ENCODE measurements at regions not wholly inside any gene's neighbourhood (a gene's known extent, or its start where the extent isn't known, plus 50 kb on each side); places are given as distances from the start of the nearest gene placed in this dataset.

DNA sequence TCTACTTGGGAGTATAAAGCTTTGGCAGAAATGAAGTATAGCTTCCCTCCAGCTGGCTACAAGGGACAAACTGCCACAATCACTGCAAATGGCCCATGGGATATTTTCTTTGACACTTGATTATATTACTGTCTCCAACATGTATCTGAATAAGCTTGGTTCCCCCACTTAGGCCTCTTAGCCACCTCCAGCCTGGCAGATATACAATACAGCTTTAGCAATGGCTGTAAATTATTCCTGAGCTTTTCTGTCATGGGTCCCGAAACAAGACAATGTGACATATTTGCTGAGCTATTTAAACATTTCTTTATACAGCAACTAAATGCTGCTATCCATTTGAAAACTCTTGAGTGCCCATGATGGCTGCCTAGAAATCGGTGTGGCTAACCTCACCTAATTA lies 406.2 kb downstream of the SUCLG1 start:
- Histone ChIP-seq H3K9me3 (ENCODE audit: control insufficient read depth in 4 of 4, insufficient read depth in 3 of 4, low read length in 3 of 4) (no peaks in the 10 kb centered on the region), H3K9ac (ENCODE audit: insufficient read depth in 1 of 2, low read length in 2 of 2) (no peak overlapping the region), H3K4me1 (ENCODE audit: control insufficient read depth in 5 of 5, insufficient read depth in 5 of 5, low read length in 5 of 5) (no peaks in the 10 kb centered on the region), H3K4me3 (no peak overlapping the region), H3K27ac (ENCODE audit: low read depth in 1 of 2, low read length in 1 of 2) (no peak overlapping the region), H3K27me3 (ENCODE audit: control insufficient read depth in 3 of 3, insufficient read depth in 3 of 3, low read length in 2 of 3) (no peaks in the 10 kb centered on the region), H3K36me3 (ENCODE audit: control insufficient read depth in 4 of 4, insufficient read depth in 4 of 4, low read length in 4 of 4) (no peaks in the 10 kb centered on the region)
- TF ChIP-seq, protein P1, sequence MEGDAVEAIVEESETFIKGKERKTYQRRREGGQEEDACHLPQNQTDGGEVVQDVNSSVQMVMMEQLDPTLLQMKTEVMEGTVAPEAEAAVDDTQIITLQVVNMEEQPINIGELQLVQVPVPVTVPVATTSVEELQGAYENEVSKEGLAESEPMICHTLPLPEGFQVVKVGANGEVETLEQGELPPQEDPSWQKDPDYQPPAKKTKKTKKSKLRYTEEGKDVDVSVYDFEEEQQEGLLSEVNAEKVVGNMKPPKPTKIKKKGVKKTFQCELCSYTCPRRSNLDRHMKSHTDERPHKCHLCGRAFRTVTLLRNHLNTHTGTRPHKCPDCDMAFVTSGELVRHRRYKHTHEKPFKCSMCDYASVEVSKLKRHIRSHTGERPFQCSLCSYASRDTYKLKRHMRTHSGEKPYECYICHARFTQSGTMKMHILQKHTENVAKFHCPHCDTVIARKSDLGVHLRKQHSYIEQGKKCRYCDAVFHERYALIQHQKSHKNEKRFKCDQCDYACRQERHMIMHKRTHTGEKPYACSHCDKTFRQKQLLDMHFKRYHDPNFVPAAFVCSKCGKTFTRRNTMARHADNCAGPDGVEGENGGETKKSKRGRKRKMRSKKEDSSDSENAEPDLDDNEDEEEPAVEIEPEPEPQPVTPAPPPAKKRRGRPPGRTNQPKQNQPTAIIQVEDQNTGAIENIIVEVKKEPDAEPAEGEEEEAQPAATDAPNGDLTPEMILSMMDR (IDR thresholded peaks at IDR 0.05; ENCODE audit: control extremely low read depth, extremely low read depth) = no peak
- DNase-seq = no peak
- no peak for ATAC-seq (ENCODE audit: insufficient read depth, low FRiP score)
- WGBS, 2 donors = 39 to 74% methylated on average over 2 of the region's 2 CpGs

DNA sequence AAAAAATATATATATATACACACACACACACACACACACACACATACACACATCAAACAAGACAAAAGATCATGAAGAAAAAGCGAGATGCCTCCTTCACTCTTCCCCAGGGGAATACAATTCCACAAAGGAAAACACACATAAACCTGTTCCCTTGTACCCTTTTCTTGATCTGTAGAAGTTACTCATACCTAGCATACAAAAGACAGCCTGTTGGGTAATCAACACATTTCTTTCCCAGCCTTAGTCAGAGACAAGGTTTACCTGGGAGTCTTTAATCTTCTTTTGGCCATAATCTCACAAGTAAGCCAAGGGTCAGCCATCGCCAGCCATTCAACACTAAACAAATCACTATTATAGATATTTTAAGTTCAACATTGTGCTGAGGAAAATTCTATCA lies 407.0 kb downstream of the SUCLG1 start:
- 80 to 87% methylated on average over 2 of the region's 2 CpGs for WGBS, 2 donors
- ATAC-seq (ENCODE audit: insufficient read depth, low FRiP score) (no peak), DNase-seq (no peak)
- TF ChIP-seq, protein P1 (IDR thresholded peaks at IDR 0.05; ENCODE audit: control extremely low read depth, extremely low read depth) = no peak
- no peak overlapping the region for H3K4me3 ChIP-seq
- no peaks in the 10 kb centered on the region for H3K4me1 ChIP-seq (ENCODE audit: control insufficient read depth in 5 of 5, insufficient read depth in 5 of 5, low read length in 5 of 5)
- no peaks in the 10 kb centered on the region for H3K9me3 ChIP-seq (ENCODE audit: control insufficient read depth in 4 of 4, insufficient read depth in 3 of 4, low read length in 3 of 4)
- H3K36me3 ChIP-seq (ENCODE audit: control insufficient read depth in 4 of 4, insufficient read depth in 4 of 4, low read length in 4 of 4) = no peaks in the 10 kb centered on the region
- H3K27me3 ChIP-seq (ENCODE audit: control insufficient read depth in 3 of 3, insufficient read depth in 3 of 3, low read length in 2 of 3) = peaks cover 0 to 2% (median 0%) of the 10 kb centered on the region in 3 donors
- H3K27ac ChIP-seq (ENCODE audit: low read depth in 1 of 2, low read length in 1 of 2) = no peak overlapping the region
- H3K9ac ChIP-seq (ENCODE audit: insufficient read depth in 1 of 2, low read length in 2 of 2) = no peak overlapping the region

DNA sequence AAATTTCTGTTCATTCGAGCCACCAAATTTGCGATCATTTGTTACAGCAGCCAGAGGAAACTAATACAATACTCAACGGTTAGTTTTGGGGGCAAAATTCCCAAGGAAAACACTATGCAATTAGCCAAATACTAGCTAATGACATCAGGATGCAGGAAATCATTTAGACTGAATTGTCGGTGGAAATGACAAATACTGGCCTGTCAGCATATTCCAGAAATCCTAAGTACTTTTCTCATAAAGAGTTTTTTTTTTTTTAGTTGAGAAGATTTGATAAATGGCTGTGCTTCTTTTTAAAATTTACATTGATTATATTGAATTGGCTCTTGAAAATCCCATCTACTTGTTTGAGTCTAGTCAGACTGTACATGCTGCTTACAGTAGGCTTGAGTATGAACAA lies 410.1 kb downstream of the SUCLG1 start:
- ATAC-seq (ENCODE audit: insufficient read depth, low FRiP score) (no peak), DNase-seq (no peak)
- WGBS, 2 donors = 77 to 82% methylated on average over 4 of the region's 4 CpGs
- Histone ChIP-seq H3K27ac (ENCODE audit: low read depth in 1 of 2, low read length in 1 of 2) (no peak overlapping the region), H3K4me1 (ENCODE audit: control insufficient read depth in 5 of 5, insufficient read depth in 5 of 5, low read length in 5 of 5) (no peaks in the 10 kb centered on the region), H3K27me3 (ENCODE audit: control insufficient read depth in 3 of 3, insufficient read depth in 3 of 3, low read length in 2 of 3) (peaks cover 0 to 2% (median 0%) of the 10 kb centered on the region in 3 donors), H3K4me3 (no peak overlapping the region), H3K9ac (ENCODE audit: insufficient read depth in 1 of 2, low read length in 2 of 2) (no peak overlapping the region), H3K36me3 (ENCODE audit: control insufficient read depth in 4 of 4, insufficient read depth in 4 of 4, low read length in 4 of 4) (no peaks in the 10 kb centered on the region), H3K9me3 (ENCODE audit: control insufficient read depth in 4 of 4, insufficient read depth in 3 of 4, low read length in 3 of 4) (no peaks in the 10 kb centered on the region)
- TF ChIP-seq, protein P1 (IDR thresholded peaks at IDR 0.05; ENCODE audit: control extremely low read depth, extremely low read depth) = no peak

DNA sequence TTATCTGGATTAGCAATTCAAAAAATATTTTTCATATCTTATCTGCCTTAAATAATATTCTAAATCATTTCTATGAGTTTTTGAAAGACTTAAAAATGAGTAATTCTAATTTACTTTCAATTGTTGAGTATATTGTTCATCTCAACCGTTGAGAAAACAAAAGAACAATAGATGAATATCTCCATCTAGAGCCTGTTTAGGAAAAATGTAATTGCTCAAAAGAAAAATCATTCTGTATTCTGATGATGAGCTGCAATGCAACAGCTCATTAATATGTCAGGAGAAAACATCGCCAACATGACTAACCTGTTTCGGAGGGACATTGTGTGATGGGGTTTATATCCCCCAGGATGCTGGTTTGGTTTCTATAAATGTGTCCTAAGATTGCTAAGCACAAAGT lies 417.6 kb downstream of the SUCLG1 start:
- Histone ChIP-seq H3K4me3 (no peak overlapping the region), H3K27me3 (ENCODE audit: control insufficient read depth in 3 of 3, insufficient read depth in 3 of 3, low read length in 2 of 3) (peaks cover 0 to 2% (median 0%) of the 10 kb centered on the region in 3 donors), H3K9me3 (ENCODE audit: control insufficient read depth in 4 of 4, insufficient read depth in 3 of 4, low read length in 3 of 4) (no peaks in the 10 kb centered on the region), H3K9ac (ENCODE audit: insufficient read depth in 1 of 2, low read length in 2 of 2) (no peak overlapping the region), H3K27ac (ENCODE audit: low read depth in 1 of 2, low read length in 1 of 2) (no peak overlapping the region), H3K36me3 (ENCODE audit: control insufficient read depth in 4 of 4, insufficient read depth in 4 of 4, low read length in 4 of 4) (no peaks in the 10 kb centered on the region), H3K4me1 (ENCODE audit: control insufficient read depth in 5 of 5, insufficient read depth in 5 of 5, low read length in 5 of 5) (peaks cover 0 to 26% (median 0%) of the 10 kb centered on the region in 5 donors)
- TF ChIP-seq, protein P1 (IDR thresholded peaks at IDR 0.05; ENCODE audit: control extremely low read depth, extremely low read depth) = no peak
- WGBS, 2 donors = 67 to 72% methylated on average over 3 of the region's 3 CpGs
- ATAC-seq (ENCODE audit: insufficient read depth, low FRiP score) (no peak), DNase-seq (peak in 2 of 3 donors; percentile 14 to 25)
